Endodermal cell (in vitro differentiated cells): ENCODE measurements at regions not wholly inside any gene's neighbourhood (a gene's known extent, or its start where the extent isn't known, plus 50 kb on each side); places are given as distances from the start of the nearest gene placed in this dataset.

ENCODE experiments used
- DNase-seq: peaks from one replicate; pipeline ENCODE4 v3.0.0-alpha.2; 2017
- H3K27ac ChIP-seq: 2 replicates; pipeline ENCODE4 v1.5.1; 2013; ENCODE audit warnings: mild to moderate bottlenecking, low read depth, low read length, moderate library complexity
- H3K27me3 ChIP-seq: 2 replicates; pipeline ENCODE4 v1.6.1; 2013; ENCODE audit warnings: mild to moderate bottlenecking, low read length, moderate library complexity; ENCODE audit not compliant: insufficient read depth, control insufficient read depth, poor library complexity, severe bottlenecking
- H3K36me3 ChIP-seq: 2 replicates; pipeline ENCODE4 v1.7.0; 2013; ENCODE audit warnings: mild to moderate bottlenecking, low read length, moderate library complexity; ENCODE audit not compliant: control insufficient read depth, insufficient read depth
- H3K4me1 ChIP-seq: one replicate; pipeline ENCODE4 v1.7.0; 2013; ENCODE audit warnings: low read length; ENCODE audit not compliant: control insufficient read depth, insufficient read depth
- H3K4me3 ChIP-seq: 2 replicates; pipeline ENCODE4 v1.5.1; 2013; ENCODE audit warnings: mild to moderate bottlenecking, low read length, moderate library complexity
- H3K9ac ChIP-seq: 2 replicates; pipeline ENCODE4 v1.6.1; 2013; ENCODE audit warnings: mild to moderate bottlenecking, low read length, moderate library complexity; ENCODE audit not compliant: poor library complexity, severe bottlenecking; ENCODE audit errors: extremely low read depth
- H3K9me3 ChIP-seq: 2 replicates; pipeline ENCODE4 v1.6.1; 2013; ENCODE audit warnings: mild to moderate bottlenecking, low read length, moderate library complexity; ENCODE audit not compliant: control insufficient read depth
- H3K27ac Mint-ChIP-seq: 2 replicates; pipeline ENCODE4 v1.8.0; 2020; ENCODE audit warnings: mixed read lengths
- H3K27me3 Mint-ChIP-seq: 2 replicates; pipeline ENCODE4 v1.8.0; 2021; ENCODE audit warnings: mild to moderate bottlenecking, mixed read lengths; ENCODE audit not compliant: insufficient read depth
- H3K36me3 Mint-ChIP-seq: 2 replicates; pipeline ENCODE4 v1.8.0; 2020; ENCODE audit warnings: low read depth, mixed read lengths
- H3K4me1 Mint-ChIP-seq: 2 replicates; pipeline ENCODE4 v1.8.0; 2020; ENCODE audit warnings: mixed read lengths
- H3K4me3 Mint-ChIP-seq: 2 replicates; pipeline ENCODE4 v1.8.0; 2020; ENCODE audit warnings: mild to moderate bottlenecking, moderate library complexity, mixed read lengths
- H3K9me3 Mint-ChIP-seq: 2 replicates; pipeline ENCODE4 v1.8.0; 2020; ENCODE audit warnings: mild to moderate bottlenecking, mixed read lengths
- CTCF ChIP-seq: fragments of 200-600 bp; sonication (generic); conservative IDR thresholded peaks from 2 replicates; pipeline ENCODE4 v1.5.0; 2021; ENCODE audit warnings: antibody characterized with exemption, mild to moderate bottlenecking
- WGBS, 2 experiments: methylation state at CpG; one replicate each; pipeline versions ENCODE4 v1.1.5 to v1.1.7; 2013; ENCODE audit warnings: missing lambda C conversion rate in 2 of 2, mixed read lengths in 1 of 2; ENCODE audit not compliant: insufficient coverage in 1 of 2, insufficient read length in 1 of 2; 5-methylcytosine and 5-hydroxymethylcytosine counted together

GRCh38 chr2:9103663-9104277 is 100.3 kb upstream of the MBOAT2 start:
- no peak for DNase-seq
- peaks cover 12% of the 10 kb centered on the region for H3K4me1 Mint-ChIP-seq
- no peaks in the 10 kb centered on the region for H3K36me3 ChIP-seq
- no peaks in the 10 kb centered on the region for H3K27me3 ChIP-seq
- peaks cover 2% of the 10 kb centered on the region for H3K27me3 Mint-ChIP-seq
- TF ChIP-seq CTCF = no peak
- peaks cover 4% of the 10 kb centered on the region for H3K4me1 ChIP-seq
- no peak overlapping the region for H3K9ac ChIP-seq
- H3K9me3 Mint-ChIP-seq = no peaks in the 10 kb centered on the region
- no peaks in the 10 kb centered on the region for H3K9me3 ChIP-seq
- H3K4me3 ChIP-seq = no peak overlapping the region
- H3K27ac ChIP-seq = no peak overlapping the region
- no peak overlapping the region for H3K27ac Mint-ChIP-seq
- H3K36me3 Mint-ChIP-seq = no peaks in the 10 kb centered on the region
- WGBS, 2 experiments = 89 to 93% methylated on average over 13 to 14 of the region's 14 CpGs
- no peak overlapping the region for H3K4me3 Mint-ChIP-seq

- Histone ChIP-seq H3K27me3 (no peaks in the 10 kb centered on the region), H3K36me3 (no peaks in the 10 kb centered on the region), H3K9ac (no peak overlapping the region), H3K27ac (no peak overlapping the region), H3K4me3 (no peak overlapping the region), H3K9me3 (no peaks in the 10 kb centered on the region), H3K4me1 (peaks cover 4% of the 10 kb centered on the region)
- TF ChIP-seq CTCF = no peak
- no peaks in the 10 kb centered on the region for H3K36me3 Mint-ChIP-seq
- WGBS, 2 experiments = 85 to 86% methylated on average over 18 to 21 of the region's 21 CpGs
- no peaks in the 10 kb centered on the region for H3K9me3 Mint-ChIP-seq
- no peak overlapping the region for H3K4me3 Mint-ChIP-seq
- H3K4me1 Mint-ChIP-seq = peaks cover 12% of the 10 kb centered on the region
- H3K27me3 Mint-ChIP-seq = peaks cover 2% of the 10 kb centered on the region
- no peak for DNase-seq
- H3K27ac Mint-ChIP-seq = no peak overlapping the region
Observed at GRCh38 chr2:9102861-9103662, 99.6 kb upstream of the MBOAT2 start.

- 91 to 98% methylated on average over 7 to 11 of the region's 11 CpGs for WGBS, 2 experiments
- H3K36me3 ChIP-seq = no peaks in the 10 kb centered on the region
- Mint-ChIP-seq H3K27me3 (peaks cover 2% of the 10 kb centered on the region), H3K4me3 (no peak overlapping the region), H3K36me3 (no peaks in the 10 kb centered on the region), H3K9me3 (no peaks in the 10 kb centered on the region), H3K4me1 (peaks cover 12% of the 10 kb centered on the region), H3K27ac (no peak overlapping the region)
- no peak overlapping the region for H3K4me3 ChIP-seq
- no peak for TF ChIP-seq CTCF
- H3K4me1 ChIP-seq = peaks cover 4% of the 10 kb centered on the region
- H3K27ac ChIP-seq = no peak overlapping the region
- no peaks in the 10 kb centered on the region for H3K9me3 ChIP-seq
- no peaks in the 10 kb centered on the region for H3K27me3 ChIP-seq
- H3K9ac ChIP-seq = no peak overlapping the region
- DNase-seq = no peak
Observed at GRCh38 chr2:9101763-9102425, 98.4 kb upstream of the MBOAT2 start.
